ENCODE measurements at regions not wholly inside any gene's neighbourhood (a gene's known extent, or its start where the extent isn't known, plus 50 kb on each side); places are given as distances from the start of the nearest gene placed in this dataset.
A peak's percentile ranks its signal among the peaks of the same experiment; 100 is the strongest.

- no peaks in the 10 kb centered on the region for H3K4me1 ChIP-seq
- H3K4me3 ChIP-seq, result no peak overlapping the region
- H3K9me3 ChIP-seq, result no peaks in the 10 kb centered on the region
- in situ Hi-C loops (cut with MboI; ENCODE audit: low sequenced_read_pairs), result no loop called here
- H3K36me3 ChIP-seq (replicated peaks), result no peaks in the 10 kb centered on the region
- H3K27me3 ChIP-seq (ENCODE audit: low read depth), result no peaks in the 10 kb centered on the region
- no peak for DNase-seq (ENCODE audit: low spot score in 2 of 2)
These were observed 168.0 kb upstream of the FRMD4B start for GRCh38 chr3:69553888-69554287.

DNA sequence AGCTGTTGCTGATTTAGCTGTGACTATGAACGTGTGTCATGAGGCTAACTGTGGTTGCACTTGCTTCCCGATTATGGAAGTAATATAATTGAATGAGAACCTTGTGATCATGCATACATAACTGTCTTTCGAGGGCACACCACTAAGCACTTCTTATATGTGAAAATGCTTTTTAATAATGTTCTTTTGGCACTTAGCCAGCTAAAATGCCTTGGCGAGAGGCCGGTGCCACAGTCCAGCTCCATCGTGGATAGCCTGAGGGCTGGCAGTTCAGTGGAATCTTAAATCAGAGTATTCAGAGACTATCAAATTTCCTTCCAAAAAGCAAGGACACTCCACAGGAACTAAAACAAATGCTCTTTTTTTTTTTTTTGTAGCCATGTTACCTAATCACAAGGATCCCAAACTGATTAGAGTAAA is 161.6 kb upstream of the FRMD4B start:
- no peaks in the 10 kb centered on the region for H3K4me1 ChIP-seq
- H3K9me3 ChIP-seq, result no peaks in the 10 kb centered on the region
- in situ Hi-C loops (cut with MboI; ENCODE audit: low sequenced_read_pairs), result no loop called here
- no peaks in the 10 kb centered on the region for H3K36me3 ChIP-seq (replicated peaks)
- DNase-seq (ENCODE audit: low spot score in 2 of 2), result no peak
- no peak overlapping the region for H3K4me3 ChIP-seq
- H3K27me3 ChIP-seq (ENCODE audit: low read depth), result peaks cover 3% of the 10 kb centered on the region; the same call in 1 of the 2 replicates

DNA sequence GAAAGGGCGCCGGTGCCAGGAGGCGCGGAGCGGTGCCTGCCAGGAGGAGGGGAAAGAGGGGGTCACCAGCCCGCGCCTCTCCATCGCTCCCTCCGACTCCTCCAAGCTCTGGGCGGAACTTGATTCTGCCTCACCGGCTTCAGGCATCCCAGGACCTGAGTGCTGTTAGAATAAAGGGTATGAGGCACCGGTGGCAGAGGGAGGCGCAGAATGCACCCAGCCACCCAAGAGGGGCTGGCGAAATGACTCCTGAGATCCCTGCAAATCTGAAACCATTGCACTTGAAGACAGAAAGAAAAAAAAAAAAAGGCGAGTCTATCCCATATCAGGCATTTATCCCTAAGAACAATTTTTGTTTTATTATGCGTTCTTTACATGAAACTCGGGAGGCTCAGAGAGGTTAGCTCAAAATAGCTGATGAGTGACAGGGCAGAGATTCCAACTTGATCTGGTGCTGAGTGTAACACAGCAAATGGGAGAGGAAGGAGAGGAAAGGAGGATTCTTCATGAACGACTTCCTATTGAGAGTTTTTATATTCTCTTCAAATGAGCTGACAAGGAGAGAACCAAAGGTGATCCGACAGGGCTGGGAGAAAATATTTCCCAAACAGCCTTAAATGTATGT is 157.0 kb upstream of the FRMD4B start:
- H3K4me3 ChIP-seq, result peak overlapping the region; percentile 38
- no peak for DNase-seq (ENCODE audit: low spot score in 2 of 2)
- H3K9me3 ChIP-seq, result no peaks in the 10 kb centered on the region
- peaks cover 14% of the 10 kb centered on the region for H3K27me3 ChIP-seq (ENCODE audit: low read depth)
- no peaks in the 10 kb centered on the region for H3K36me3 ChIP-seq (replicated peaks)
- H3K4me1 ChIP-seq, result no peaks in the 10 kb centered on the region; the same call in none of the 2 replicates
- in situ Hi-C loops (cut with MboI; ENCODE audit: low sequenced_read_pairs), result no loop called here

- DNase-seq (ENCODE audit: low spot score in 2 of 2), result peak in 1 of 2 experiments; percentile 46
- in situ Hi-C loops (cut with MboI; ENCODE audit: low sequenced_read_pairs), result no loop called here
- Histone ChIP-seq H3K27me3 (ENCODE audit: low read depth) (peaks cover 14% of the 10 kb centered on the region), H3K9me3 (no peaks in the 10 kb centered on the region), H3K4me1 (no peaks in the 10 kb centered on the region; the same call in none of the 2 replicates), H3K4me3 (peak overlapping the region; percentile 38), H3K36me3 (replicated peaks) (no peaks in the 10 kb centered on the region)
These were observed 156.4 kb upstream of the FRMD4B start for GRCh38 chr3:69542089-69542804.

GRCh38 chr3:69541711-69542088 is 155.8 kb upstream of the FRMD4B start:
- in situ Hi-C loops (cut with MboI; ENCODE audit: low sequenced_read_pairs), result no loop called here
- H3K4me3 ChIP-seq, result peak overlapping the region; percentile 38
- no peaks in the 10 kb centered on the region; the same call in none of the 2 replicates for H3K4me1 ChIP-seq
- peaks cover 14% of the 10 kb centered on the region for H3K27me3 ChIP-seq (ENCODE audit: low read depth)
- peak in 1 of 2 experiments; percentile 49 for DNase-seq (ENCODE audit: low spot score in 2 of 2)
- no peaks in the 10 kb centered on the region for H3K36me3 ChIP-seq (replicated peaks)
- no peaks in the 10 kb centered on the region for H3K9me3 ChIP-seq

DNA sequence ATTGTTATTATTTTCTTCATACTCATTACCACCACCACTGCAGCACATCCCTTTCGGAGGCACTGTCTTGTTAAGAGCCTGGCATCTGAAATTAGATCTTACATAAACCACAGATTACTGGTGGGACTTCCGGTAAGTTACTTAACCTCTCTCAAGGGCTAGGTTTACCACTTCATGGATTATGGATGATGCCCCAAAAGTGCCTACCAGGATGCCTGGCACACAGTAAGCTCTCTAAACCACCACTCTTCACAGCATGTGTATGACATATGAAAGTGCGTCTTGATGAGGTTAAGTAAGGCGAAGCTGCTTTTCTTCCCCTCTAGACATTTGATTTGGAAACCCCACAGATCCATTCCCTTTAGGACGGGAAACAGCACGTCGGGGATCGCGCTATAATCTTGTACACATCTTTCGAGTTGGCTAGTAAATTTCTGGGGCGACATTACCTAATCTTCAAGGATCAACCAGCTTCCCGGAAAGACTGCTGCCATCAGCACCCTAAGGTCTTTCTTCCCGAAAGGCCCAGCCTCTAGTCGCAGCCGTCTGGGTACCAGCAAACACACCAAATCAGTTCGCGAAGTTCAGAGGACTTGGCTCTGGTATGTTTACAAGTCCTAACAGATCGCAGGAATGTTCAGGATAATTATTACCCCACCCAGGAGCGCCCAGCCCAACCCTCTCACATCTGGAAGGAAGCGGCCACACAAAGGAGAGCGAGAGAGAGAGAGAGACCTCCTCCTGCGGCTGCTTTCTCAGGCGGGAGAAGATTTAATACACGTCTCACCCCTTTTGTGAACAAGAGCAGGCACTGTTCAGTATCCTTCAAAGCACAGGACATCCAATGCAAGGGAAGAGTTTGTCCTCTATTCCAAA is 155.1 kb upstream of the FRMD4B start:
- no peaks in the 10 kb centered on the region for H3K36me3 ChIP-seq (replicated peaks)
- H3K4me3 ChIP-seq, result peak overlapping the region; percentile 38
- peaks cover 14% of the 10 kb centered on the region for H3K27me3 ChIP-seq (ENCODE audit: low read depth)
- DNase-seq (ENCODE audit: low spot score in 2 of 2), result peak; percentile 50 to 73
- in situ Hi-C loops (cut with MboI; ENCODE audit: low sequenced_read_pairs), result no loop called here
- H3K9me3 ChIP-seq, result no peaks in the 10 kb centered on the region
- no peaks in the 10 kb centered on the region; the same call in none of the 2 replicates for H3K4me1 ChIP-seq

- in situ Hi-C loops (cut with MboI; ENCODE audit: low sequenced_read_pairs), result no loop called here
- no peaks in the 10 kb centered on the region for H3K36me3 ChIP-seq (replicated peaks)
These were observed 153.2 kb upstream of the FRMD4B start for GRCh38 chr3:69539134-69539533.

GRCh38 chr3:69538281-69538680 is 152.4 kb upstream of the FRMD4B start:
- H3K36me3 ChIP-seq (replicated peaks), result no peaks in the 10 kb centered on the region
- H3K27me3 ChIP-seq (ENCODE audit: low read depth), result peaks cover 14% of the 10 kb centered on the region
- in situ Hi-C loops (cut with MboI; ENCODE audit: low sequenced_read_pairs), result no loop called here
- H3K9me3 ChIP-seq, result no peaks in the 10 kb centered on the region
- DNase-seq (ENCODE audit: low spot score in 2 of 2), result no peak
- H3K4me1 ChIP-seq, result no peaks in the 10 kb centered on the region; the same call in none of the 2 replicates
- no peak overlapping the region for H3K4me3 ChIP-seq

More at GRCh38 chr3:69539134-69539533, 153.2 kb upstream of the FRMD4B start:
- Histone ChIP-seq H3K4me3 (no peak overlapping the region), H3K4me1 (no peaks in the 10 kb centered on the region; the same call in none of the 2 replicates), H3K27me3 (ENCODE audit: low read depth) (peaks cover 14% of the 10 kb centered on the region), H3K9me3 (no peaks in the 10 kb centered on the region)
- DNase-seq (ENCODE audit: low spot score in 2 of 2), result no peak

- H3K27me3 ChIP-seq (ENCODE audit: low read depth), result peaks cover 6% of the 10 kb centered on the region
- H3K4me1 ChIP-seq, result peaks cover 4% of the 10 kb centered on the region
- in situ Hi-C loops (cut with MboI; ENCODE audit: low sequenced_read_pairs), result no loop called here
- no peak for DNase-seq (ENCODE audit: low spot score in 2 of 2)
- H3K9me3 ChIP-seq, result no peaks in the 10 kb centered on the region
- no peaks in the 10 kb centered on the region for H3K36me3 ChIP-seq (replicated peaks)
- no peak overlapping the region for H3K4me3 ChIP-seq
These were observed 150.6 kb upstream of the FRMD4B start for GRCh38 chr3:69536306-69537020.

DNA sequence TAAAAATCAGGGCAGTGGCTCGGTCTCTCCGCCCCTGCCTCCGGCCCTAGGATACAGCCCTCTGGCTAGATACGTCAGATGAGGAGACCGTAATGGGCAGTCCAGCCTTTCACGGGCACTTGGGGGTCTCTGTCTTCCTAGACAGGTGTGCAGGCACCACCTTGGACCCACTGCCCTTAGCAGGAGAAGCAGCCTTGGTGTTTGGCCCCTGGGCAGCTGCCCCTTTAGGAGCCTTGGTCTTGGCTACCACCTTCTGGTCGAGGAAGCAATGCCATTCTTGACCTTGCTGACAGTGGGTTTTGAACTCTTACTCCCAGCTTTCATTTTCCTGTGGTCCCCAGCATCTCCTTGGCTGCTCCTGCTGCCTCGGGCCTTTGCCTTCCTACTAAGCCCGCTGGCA is 149.7 kb upstream of the FRMD4B start:
- DNase-seq (ENCODE audit: low spot score in 2 of 2), result no peak
- Histone ChIP-seq H3K4me1 (peaks cover 10% of the 10 kb centered on the region; the same call in 1 of the 2 replicates), H3K9me3 (no peaks in the 10 kb centered on the region), H3K27me3 (ENCODE audit: low read depth) (no peaks in the 10 kb centered on the region; the same call in 1 of the 2 replicates), H3K4me3 (no peak overlapping the region), H3K36me3 (replicated peaks) (no peaks in the 10 kb centered on the region)
- in situ Hi-C loops (cut with MboI; ENCODE audit: low sequenced_read_pairs), result no loop called here

GRCh38 chr3:69532547-69533224 is 146.8 kb upstream of the FRMD4B start:
- no peaks in the 10 kb centered on the region for H3K9me3 ChIP-seq
- H3K36me3 ChIP-seq (replicated peaks), result no peaks in the 10 kb centered on the region
- in situ Hi-C loops (cut with MboI; ENCODE audit: low sequenced_read_pairs), result no loop called here
- H3K4me1 ChIP-seq, result peaks cover 10% of the 10 kb centered on the region; the same call in 1 of the 2 replicates
- no peak for DNase-seq (ENCODE audit: low spot score in 2 of 2)
- no peaks in the 10 kb centered on the region for H3K27me3 ChIP-seq (ENCODE audit: low read depth)
- no peak overlapping the region for H3K4me3 ChIP-seq

GRCh38 chr3:69531576-69532546 is 146.0 kb upstream of the FRMD4B start:
- Histone ChIP-seq H3K9me3 (no peaks in the 10 kb centered on the region), H3K27me3 (ENCODE audit: low read depth) (no peaks in the 10 kb centered on the region), H3K4me1 (peaks cover 10% of the 10 kb centered on the region; the same call in 1 of the 2 replicates), H3K36me3 (replicated peaks) (no peaks in the 10 kb centered on the region), H3K4me3 (no peak overlapping the region)
- in situ Hi-C loops (cut with MboI; ENCODE audit: low sequenced_read_pairs), result no loop called here
- DNase-seq (ENCODE audit: low spot score in 2 of 2), result no peak

All from HAP-1 (cell line).